ENCODE measurements at regions not wholly inside any gene's neighbourhood (a gene's known extent, or its start where the extent isn't known, plus 50 kb on each side); places are given as distances from the start of the nearest gene placed in this dataset.

GRCh38 chr13:55571237-55571867, 1569.4 kb upstream of the PRR20A start:
- TF ChIP-seq CTCF (IDR thresholded peaks at IDR 0.05) (no peak), POLR2A (IDR thresholded peaks at IDR 0.05) (no peak)

Data from heart left ventricle (tissue), 13 donors.